ENCODE measurements at regions not wholly inside any gene's neighbourhood (a gene's known extent, or its start where the extent isn't known, plus 50 kb on each side); places are given as distances from the start of the nearest gene placed in this dataset.

DNA sequence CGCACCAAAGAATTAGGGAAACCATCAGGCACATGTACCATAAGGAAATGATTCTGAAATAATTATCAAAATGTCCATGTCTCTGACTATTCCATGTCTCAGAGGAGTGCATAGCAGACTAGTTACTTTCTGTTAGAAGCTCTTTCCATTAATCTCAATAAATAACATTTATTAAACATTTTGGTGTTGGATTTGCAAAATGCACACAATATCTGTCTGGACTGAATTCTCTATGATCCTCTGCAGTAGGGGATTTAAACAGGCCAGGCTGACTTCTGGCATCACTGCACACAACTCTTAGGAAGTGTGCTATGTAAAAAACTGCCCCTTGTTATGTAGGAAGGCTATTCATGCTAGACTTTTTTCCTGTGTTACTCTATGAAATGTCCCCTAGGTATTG lies 283.3 kb upstream of the CDH5 start:
- POLR2A ChIA-PET: no interaction called here
- no peak overlapping the region for H3K4me3 Mint-ChIP-seq

DNA sequence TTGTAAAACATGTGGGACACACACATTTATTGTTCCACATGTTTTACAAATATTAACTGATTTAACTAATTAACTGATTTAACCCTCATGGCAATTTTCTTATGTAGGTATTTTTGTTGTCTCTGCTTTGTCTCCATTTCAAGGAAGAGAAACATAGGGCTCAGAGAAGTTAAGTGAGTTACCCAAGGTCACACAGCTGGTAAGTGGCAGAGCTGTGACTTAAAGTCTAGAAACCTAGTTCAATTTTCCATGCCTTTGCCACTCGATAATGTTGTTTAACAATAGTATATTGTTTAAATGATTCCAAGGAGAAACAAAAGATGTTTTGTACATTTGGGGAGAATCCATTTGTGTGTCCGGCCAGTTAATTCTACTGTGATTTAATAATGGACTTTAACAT lies 284.1 kb upstream of the CDH5 start:
- Mint-ChIP-seq H3K4me1 (ENCODE audit: low read depth) (no peaks in the 10 kb centered on the region), H3K27ac (no peak overlapping the region), H3K27me3 (ENCODE audit: low read depth) (peaks cover 8% of the 10 kb centered on the region), H3K36me3 (ENCODE audit: low read depth) (no peaks in the 10 kb centered on the region), H3K4me3 (no peak overlapping the region), H3K9me3 (ENCODE audit: insufficient read depth) (no peaks in the 10 kb centered on the region)
- ATAC-seq: no peak
- POLR2A ChIA-PET: no interaction called here
- DNase-seq: no peak
- CTCF ChIA-PET: no interaction called here

More for the DNA sequence above, 283.3 kb upstream of the CDH5 start:
- Mint-ChIP-seq H3K4me1 (ENCODE audit: low read depth) (no peaks in the 10 kb centered on the region), H3K27me3 (ENCODE audit: low read depth) (peaks cover 7% of the 10 kb centered on the region), H3K9me3 (ENCODE audit: insufficient read depth) (no peaks in the 10 kb centered on the region), H3K36me3 (ENCODE audit: low read depth) (no peaks in the 10 kb centered on the region), H3K27ac (no peak overlapping the region)
- CTCF ChIA-PET: no interaction called here
- DNase-seq: no peak
- ATAC-seq: no peak

DNA sequence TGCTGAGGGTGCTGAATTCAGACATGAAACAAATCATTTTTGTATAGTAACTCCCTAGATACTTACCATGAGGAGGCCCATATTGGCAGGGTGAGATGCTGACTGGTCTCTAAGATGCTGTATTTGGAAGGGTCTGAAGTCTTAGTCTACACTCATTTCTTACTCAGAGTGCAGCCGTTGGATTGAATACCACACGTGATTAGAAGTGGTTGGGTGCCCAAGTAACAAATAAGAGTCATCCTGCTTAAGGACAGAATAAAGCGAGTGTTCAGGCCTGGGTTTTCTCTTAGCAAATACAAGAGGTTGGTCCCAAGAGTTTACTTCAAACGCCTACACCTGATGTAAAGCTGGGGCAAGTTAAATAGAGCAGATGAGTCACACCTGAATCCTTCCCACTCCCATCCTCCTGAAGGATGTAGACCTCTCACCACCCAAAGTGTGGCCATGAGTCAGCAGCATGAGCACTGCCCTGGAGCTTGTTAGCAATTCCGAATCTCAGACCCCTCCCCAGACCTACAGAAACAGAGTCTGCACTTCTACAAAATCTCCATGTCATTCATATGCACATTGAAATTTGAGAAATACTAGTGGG lies 284.6 kb upstream of the CDH5 start:
- no peaks in the 10 kb centered on the region for H3K9me3 Mint-ChIP-seq (ENCODE audit: insufficient read depth)
- H3K4me3 Mint-ChIP-seq: no peak overlapping the region
- no peaks in the 10 kb centered on the region for H3K36me3 Mint-ChIP-seq (ENCODE audit: low read depth)
- CTCF ChIA-PET: no interaction called here
- H3K27me3 Mint-ChIP-seq (ENCODE audit: low read depth): peaks cover 8% of the 10 kb centered on the region
- H3K4me1 Mint-ChIP-seq (ENCODE audit: low read depth): no peaks in the 10 kb centered on the region
- H3K27ac Mint-ChIP-seq: no peak overlapping the region
- DNase-seq (no peak), ATAC-seq (no peak)
- POLR2A ChIA-PET: no interaction called here

DNA sequence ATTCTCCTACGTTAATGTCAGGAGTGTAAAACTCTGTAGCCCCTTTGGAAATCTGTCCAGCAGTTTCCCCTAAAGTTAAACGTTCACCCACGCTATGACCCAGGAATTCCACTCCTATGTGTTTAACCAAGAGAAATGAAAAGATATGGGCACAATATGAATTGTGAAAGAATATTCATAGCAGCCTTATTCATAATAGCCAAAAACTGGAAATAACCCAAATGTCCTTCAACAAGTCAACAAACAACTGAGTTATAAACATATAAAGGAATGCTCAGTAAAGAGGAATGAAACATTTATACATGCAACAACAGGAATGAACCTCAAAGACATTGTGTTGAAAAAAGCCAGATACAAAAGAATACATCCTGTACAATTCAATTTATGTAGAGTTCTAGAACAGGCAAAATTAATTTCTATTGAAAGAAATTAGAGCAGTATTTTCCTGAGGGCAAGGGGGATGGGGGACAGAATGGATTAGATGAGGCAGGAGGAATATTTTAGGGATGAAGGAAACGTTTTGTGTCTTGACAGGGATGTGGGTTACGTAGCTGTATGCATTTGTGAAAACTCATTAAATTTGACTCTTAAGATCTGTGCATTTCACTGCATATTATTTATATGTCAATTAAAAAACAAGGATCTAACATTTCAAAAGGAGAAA lies 286.7 kb upstream of the CDH5 start:
- POLR2A ChIA-PET: no interaction called here
- DNase-seq: no peak
- Mint-ChIP-seq H3K4me3 (no peak overlapping the region), H3K27ac (no peak overlapping the region), H3K9me3 (ENCODE audit: insufficient read depth) (no peaks in the 10 kb centered on the region), H3K27me3 (ENCODE audit: low read depth) (peaks cover 8% of the 10 kb centered on the region), H3K4me1 (ENCODE audit: low read depth) (no peaks in the 10 kb centered on the region), H3K36me3 (ENCODE audit: low read depth) (no peaks in the 10 kb centered on the region)
- CTCF ChIA-PET: no interaction called here
- no peak for ATAC-seq

DNA sequence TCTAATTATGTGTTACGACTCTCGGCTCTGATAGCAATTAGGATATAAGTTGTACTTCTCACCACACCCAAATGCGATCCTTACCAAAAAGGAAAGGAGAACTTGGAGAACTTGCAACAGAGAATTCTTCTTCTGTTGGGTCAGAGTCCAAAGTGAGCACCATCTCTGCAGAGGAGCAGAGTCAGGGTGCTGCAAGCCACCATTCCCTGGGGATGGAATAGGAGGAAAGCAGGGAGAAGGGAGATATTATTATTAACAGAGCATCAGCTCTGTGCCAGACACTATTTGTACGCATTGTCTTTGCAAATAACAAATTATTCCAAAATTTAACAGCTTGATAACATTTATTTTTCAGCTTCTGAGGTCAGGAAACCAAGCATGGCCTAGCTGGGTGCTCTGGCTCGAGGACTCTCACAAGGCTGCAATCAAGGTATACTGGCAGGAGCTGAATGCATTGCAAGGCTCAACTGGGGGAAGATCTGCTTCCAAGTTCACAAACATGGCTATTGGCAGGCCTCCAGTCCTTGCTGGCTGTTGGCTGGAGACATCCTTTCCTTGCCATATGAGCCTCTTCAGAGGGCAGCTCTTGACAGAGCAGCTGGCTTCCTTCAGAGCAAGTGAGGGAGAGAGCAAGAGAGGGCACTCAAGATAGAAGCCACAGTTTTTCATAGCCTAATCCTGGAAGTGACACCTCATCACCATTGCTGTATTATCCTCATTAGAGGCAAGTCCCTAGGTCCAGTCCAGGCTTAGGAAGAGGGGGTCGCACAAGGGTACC lies 296.2 kb upstream of the CDH5 start:
- ATAC-seq (no peak), DNase-seq (no peak)
- Mint-ChIP-seq H3K4me3 (no peak overlapping the region), H3K27me3 (ENCODE audit: low read depth) (peaks cover 2% of the 10 kb centered on the region), H3K36me3 (ENCODE audit: low read depth) (no peaks in the 10 kb centered on the region), H3K27ac (no peak overlapping the region), H3K9me3 (ENCODE audit: insufficient read depth) (no peaks in the 10 kb centered on the region), H3K4me1 (ENCODE audit: low read depth) (no peaks in the 10 kb centered on the region)
- ChIA-PET CTCF (no interaction called here), POLR2A (no interaction called here)

DNA sequence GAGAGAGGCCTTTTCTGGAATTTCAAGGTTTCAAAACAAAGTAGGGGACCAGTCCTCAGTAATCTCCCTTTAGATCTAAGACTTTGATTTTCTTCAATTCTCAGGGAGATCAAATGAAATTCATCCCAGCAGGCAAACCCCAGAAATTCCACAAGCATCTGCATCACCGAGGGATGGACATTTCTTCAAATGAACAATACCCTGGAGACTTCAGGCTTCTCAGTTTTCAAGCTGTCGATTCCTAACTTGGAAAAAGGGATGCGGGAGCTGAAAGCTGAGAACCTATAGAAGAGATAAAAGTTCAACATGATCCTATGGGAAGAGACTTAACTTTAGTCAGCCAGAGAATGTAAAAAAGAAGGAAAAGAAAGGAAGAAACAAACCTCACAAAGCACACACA lies 296.9 kb upstream of the CDH5 start:
- Mint-ChIP-seq H3K27ac (no peak overlapping the region), H3K4me1 (ENCODE audit: low read depth) (no peaks in the 10 kb centered on the region), H3K4me3 (no peak overlapping the region), H3K36me3 (ENCODE audit: low read depth) (no peaks in the 10 kb centered on the region), H3K27me3 (ENCODE audit: low read depth) (peaks cover 2% of the 10 kb centered on the region), H3K9me3 (ENCODE audit: insufficient read depth) (no peaks in the 10 kb centered on the region)
- ChIA-PET CTCF (no interaction called here), POLR2A (no interaction called here)
- no peak for DNase-seq
- ATAC-seq: no peak

DNA sequence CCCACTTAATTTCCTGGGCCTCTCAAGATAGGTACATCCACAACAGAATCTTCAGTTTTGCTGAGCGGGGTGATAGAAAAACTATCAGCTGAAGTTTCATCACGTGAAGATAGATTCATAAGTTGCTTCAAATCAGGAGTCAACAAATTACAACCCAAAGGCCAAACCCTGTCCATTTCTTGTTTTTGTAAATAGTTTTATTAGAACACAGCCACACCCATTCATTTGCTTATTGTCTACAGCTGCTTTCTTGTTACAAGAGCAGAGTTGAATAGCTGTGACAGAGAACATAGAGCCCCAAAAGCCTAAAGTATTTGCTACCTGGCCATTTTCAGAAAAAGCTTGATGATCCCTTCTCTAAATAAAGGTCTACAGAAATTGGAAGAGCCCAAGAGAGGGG lies 300.1 kb upstream of the CDH5 start:
- H3K27me3 Mint-ChIP-seq (ENCODE audit: low read depth): no peaks in the 10 kb centered on the region
- ChIA-PET POLR2A (no interaction called here), CTCF (no interaction called here)
- H3K36me3 Mint-ChIP-seq (ENCODE audit: low read depth): no peaks in the 10 kb centered on the region
- H3K27ac Mint-ChIP-seq: no peak overlapping the region
- ATAC-seq (no peak), DNase-seq (no peak)
- no peak overlapping the region for H3K4me3 Mint-ChIP-seq
- no peaks in the 10 kb centered on the region for H3K9me3 Mint-ChIP-seq (ENCODE audit: insufficient read depth)
- H3K4me1 Mint-ChIP-seq (ENCODE audit: low read depth): no peaks in the 10 kb centered on the region

DNA sequence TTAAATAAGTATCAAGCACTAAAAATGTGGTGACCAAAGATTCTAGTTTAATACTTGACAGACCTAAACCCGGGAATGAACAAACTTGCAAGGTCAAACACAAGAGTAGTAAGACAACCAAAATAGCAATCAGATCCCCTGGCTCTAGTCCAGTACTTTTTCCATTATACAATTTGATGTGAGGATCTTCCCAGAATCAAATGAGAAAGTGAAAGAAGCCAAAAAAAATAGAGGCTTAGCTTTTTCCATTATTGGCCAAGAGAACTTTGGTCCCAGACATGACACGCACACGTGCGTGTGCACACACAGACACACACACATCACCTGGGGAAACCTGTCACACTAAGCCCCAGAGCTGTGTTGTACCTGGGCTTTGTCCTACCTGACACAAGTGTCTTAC lies 300.6 kb upstream of the CDH5 start:
- POLR2A ChIA-PET: no interaction called here
- H3K27ac Mint-ChIP-seq: no peak overlapping the region
- no peak for DNase-seq
- CTCF ChIA-PET: interaction anchor here (0.6 kb wide), 1 partner anchor 12 kb away, joined by 3 read pairs; no protein-coding TSS in a partner anchor
- H3K9me3 Mint-ChIP-seq (ENCODE audit: insufficient read depth): no peaks in the 10 kb centered on the region
- ATAC-seq: no peak
- H3K27me3 Mint-ChIP-seq (ENCODE audit: low read depth): no peaks in the 10 kb centered on the region
- no peaks in the 10 kb centered on the region for H3K36me3 Mint-ChIP-seq (ENCODE audit: low read depth)
- H3K4me1 Mint-ChIP-seq (ENCODE audit: low read depth): no peaks in the 10 kb centered on the region
- no peak overlapping the region for H3K4me3 Mint-ChIP-seq

DNA sequence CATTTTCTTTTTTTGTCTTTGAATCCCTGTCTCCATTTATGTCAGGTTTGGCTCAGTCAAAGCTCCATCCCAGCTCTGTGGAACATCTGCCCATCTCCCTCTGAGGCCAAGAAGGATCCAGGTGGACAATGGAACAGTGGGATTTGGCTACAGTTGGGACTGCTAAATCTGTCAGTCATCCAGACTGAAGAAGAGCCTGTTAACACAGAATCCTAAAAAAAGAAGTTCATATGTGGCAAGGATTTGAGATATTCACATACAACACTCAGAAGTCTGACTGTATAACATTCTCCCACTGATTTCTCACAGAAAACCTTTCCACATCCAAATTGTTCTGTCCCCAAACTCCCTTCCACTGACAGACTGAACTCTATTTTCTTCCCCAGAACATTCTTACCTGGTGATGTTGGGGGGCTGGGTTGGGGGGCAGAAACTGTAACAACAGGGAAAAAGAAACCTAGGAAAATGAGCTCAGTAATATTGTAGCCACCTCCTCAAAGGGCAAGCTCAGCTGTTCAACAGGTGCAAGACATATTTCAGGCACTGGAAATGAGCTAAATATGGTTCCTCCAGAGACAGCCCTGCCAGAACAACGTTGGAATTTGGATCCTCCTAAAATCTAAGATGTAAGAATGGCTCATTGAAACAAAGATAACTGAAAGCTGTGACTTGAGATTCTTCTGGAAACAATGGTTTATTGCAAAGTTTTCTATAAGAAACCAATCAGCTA lies 301.5 kb upstream of the CDH5 start:
- POLR2A ChIA-PET: no interaction called here
- no peak overlapping the region for H3K27ac Mint-ChIP-seq
- no peak overlapping the region for H3K4me3 Mint-ChIP-seq
- H3K27me3 Mint-ChIP-seq (ENCODE audit: low read depth): no peaks in the 10 kb centered on the region
- CTCF ChIA-PET: interaction anchor here (0.6 kb wide), 1 partner anchor 11 kb away, joined by 3 read pairs; no protein-coding TSS in a partner anchor
- ATAC-seq: no peak
- H3K4me1 Mint-ChIP-seq (ENCODE audit: low read depth): no peaks in the 10 kb centered on the region
- no peak for DNase-seq
- no peaks in the 10 kb centered on the region for H3K9me3 Mint-ChIP-seq (ENCODE audit: insufficient read depth)
- H3K36me3 Mint-ChIP-seq (ENCODE audit: low read depth): no peaks in the 10 kb centered on the region

DNA sequence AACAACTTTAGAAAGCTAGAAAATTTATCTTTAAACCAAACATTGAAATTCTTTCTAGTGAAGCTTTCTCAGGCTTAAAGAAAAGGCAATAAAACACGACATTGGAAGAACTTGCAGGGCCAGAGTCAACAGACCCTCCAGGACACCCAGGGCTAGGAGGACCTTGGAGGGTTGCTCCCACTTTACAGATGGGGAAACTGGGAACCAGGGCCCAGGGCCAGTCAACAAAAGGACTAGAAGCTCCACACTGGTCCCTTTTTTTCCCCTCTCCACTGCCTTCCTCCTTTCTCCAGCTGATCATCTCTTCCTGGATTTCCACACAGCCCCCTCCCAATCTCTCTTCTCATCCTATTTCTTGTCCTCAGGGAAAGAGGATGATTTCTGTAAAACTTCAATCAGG lies 307.7 kb upstream of the CDH5 start:
- Mint-ChIP-seq H3K27ac (no peak overlapping the region), H3K27me3 (ENCODE audit: low read depth) (no peaks in the 10 kb centered on the region), H3K4me3 (no peak overlapping the region), H3K36me3 (ENCODE audit: low read depth) (no peaks in the 10 kb centered on the region), H3K4me1 (ENCODE audit: low read depth) (no peaks in the 10 kb centered on the region), H3K9me3 (ENCODE audit: insufficient read depth) (no peaks in the 10 kb centered on the region)
- DNase-seq (no peak), ATAC-seq (no peak)
- ChIA-PET POLR2A (no interaction called here), CTCF (no interaction called here)

DNA sequence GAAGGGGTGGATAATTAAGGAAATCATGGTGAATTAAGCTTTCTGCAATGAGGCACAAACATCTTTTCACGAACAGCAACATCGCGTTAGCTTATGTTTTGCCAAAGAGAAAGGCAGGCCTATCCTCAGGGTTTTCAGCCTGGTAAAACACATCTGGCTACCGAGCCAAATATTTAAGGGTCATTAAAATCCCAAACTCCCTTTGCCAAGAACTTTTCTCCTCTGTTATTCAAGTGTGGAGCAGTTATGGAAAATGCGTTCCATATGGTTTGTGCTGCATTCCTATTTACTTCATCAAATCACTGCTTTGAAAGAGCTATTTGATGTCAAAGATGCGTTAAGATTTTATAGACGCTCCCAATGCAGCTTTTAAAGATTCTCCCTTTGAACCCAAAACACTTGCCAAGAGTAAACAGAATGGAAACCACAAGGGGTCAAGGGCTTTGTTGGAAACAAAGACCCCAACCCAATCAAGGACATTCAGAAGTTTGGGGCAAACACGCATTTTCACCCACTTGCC lies 308.3 kb upstream of the CDH5 start:
- no peaks in the 10 kb centered on the region for H3K9me3 Mint-ChIP-seq (ENCODE audit: insufficient read depth)
- H3K4me3 Mint-ChIP-seq: no peak overlapping the region
- ATAC-seq (no peak), DNase-seq (no peak)
- no peaks in the 10 kb centered on the region for H3K4me1 Mint-ChIP-seq (ENCODE audit: low read depth)
- CTCF ChIA-PET: no interaction called here
- H3K27ac Mint-ChIP-seq: no peak overlapping the region
- no peaks in the 10 kb centered on the region for H3K36me3 Mint-ChIP-seq (ENCODE audit: low read depth)
- no peaks in the 10 kb centered on the region for H3K27me3 Mint-ChIP-seq (ENCODE audit: low read depth)
- POLR2A ChIA-PET: no interaction called here

DNA sequence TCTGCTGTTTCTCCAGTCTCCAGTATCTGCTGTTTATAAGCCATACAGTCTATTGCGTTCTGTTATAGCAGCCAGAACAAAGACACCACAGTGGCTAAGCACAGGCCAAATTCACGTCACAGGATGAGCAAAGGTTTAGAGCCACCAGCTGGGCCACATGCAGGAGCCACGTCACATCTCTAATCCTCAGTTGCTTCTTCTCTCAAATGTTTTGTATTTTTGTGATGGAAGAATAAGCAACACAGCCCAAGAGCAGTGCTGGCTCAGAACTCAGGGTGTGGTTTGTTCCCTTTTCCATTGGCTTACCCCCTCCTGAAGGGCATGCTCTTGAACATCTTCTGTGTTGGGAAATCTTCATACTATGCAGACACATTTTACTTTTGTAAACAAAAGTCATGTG lies 309.4 kb upstream of the CDH5 start:
- no peak for ATAC-seq

More for the DNA sequence above, 309.4 kb upstream of the CDH5 start:
- no peak overlapping the region for H3K4me3 Mint-ChIP-seq
- no peaks in the 10 kb centered on the region for H3K36me3 Mint-ChIP-seq (ENCODE audit: low read depth)
- no peak overlapping the region for H3K27ac Mint-ChIP-seq
- H3K27me3 Mint-ChIP-seq (ENCODE audit: low read depth): no peaks in the 10 kb centered on the region
- CTCF ChIA-PET: no interaction called here
- no peak for DNase-seq
- no peaks in the 10 kb centered on the region for H3K4me1 Mint-ChIP-seq (ENCODE audit: low read depth)
- POLR2A ChIA-PET: no interaction called here
- no peaks in the 10 kb centered on the region for H3K9me3 Mint-ChIP-seq (ENCODE audit: insufficient read depth)

Measured in activated CD8-positive, alpha-beta T cell treated with anti-CD3 and anti-CD28 coated beads, Interleukin-2, amount 10 ng/mL, durations not matched to agents 7 days and 5 days (primary cell).